Heart right ventricle (tissue), 16 donors: ENCODE measurements at regions not wholly inside any gene's neighbourhood (a gene's known extent, or its start where the extent isn't known, plus 50 kb on each side); places are given as distances from the start of the nearest gene placed in this dataset.

Source experiments
- ATAC-seq, 8 donors: fragments of 200-7000 bp; cut with Tn5 transposase; one replicate each; pipeline ENCODE4 v1.9.1; 2020; ENCODE audit warnings: mild to moderate bottlenecking in 8 of 8, moderate library complexity in 8 of 8, moderate number of reproducible peaks in 1 of 8
- DNase-seq, 2 donors: peaks; one replicate each; pipeline ENCODE4 v3.0.0-alpha.2; 2020
- H3K27ac ChIP-seq, 10 donors: fragments of 200-600 bp; sonication (generic) in 2 of 10; one replicate each; pipeline versions ENCODE4 v1.5.0 to v1.8.0; 2020 to 2022; ENCODE audit warnings: mild to moderate bottlenecking in 3 of 10
- H3K27me3 ChIP-seq, 7 donors: fragments of 200-600 bp; one replicate each; pipeline ENCODE4 v1.8.0; 2021 to 2022; ENCODE audit warnings: mild to moderate bottlenecking in 2 of 7
- H3K36me3 ChIP-seq, 9 donors: fragments of 200-600 bp; sonication (generic) in 1 of 9; one replicate each; pipeline versions ENCODE4 v1.5.0 to v1.8.0; 2020 to 2022; ENCODE audit warnings: mild to moderate bottlenecking in 2 of 9
- H3K4me1 ChIP-seq, 9 donors: fragments of 200-600 bp; sonication (generic) in 1 of 9; one replicate each; pipeline versions ENCODE4 v1.5.0 to v1.8.0; 2020 to 2022; ENCODE audit warnings: mild to moderate bottlenecking in 4 of 9
- H3K4me3 ChIP-seq, 10 donors: fragments of 200-600 bp; sonication (generic) in 2 of 10; one replicate each; pipeline versions ENCODE4 v1.5.0 to v1.8.0; 2020 to 2022; ENCODE audit warnings: mild to moderate bottlenecking in 7 of 10, moderate library complexity in 2 of 10
- H3K9me3 ChIP-seq, 11 donors: fragments of 200-600 bp in 10 of 11; sonication (generic) in 2 of 11; one replicate each; pipeline versions ENCODE4 v1.5.0 to v1.8.0; 2013 to 2022; ENCODE audit warnings: mild to moderate bottlenecking in 2 of 11, control low read depth in 1 of 11, moderate library complexity in 1 of 11
- WGBS, 2 donors: extraction: QIAGEN DNeasy Blood & Tissue Kit; methylation state at CpG; one replicate each; pipeline ENCODE4 v1.1.7; 2013; ENCODE audit warnings: inconsistent platforms in 1 of 2; 5-methylcytosine and 5-hydroxymethylcytosine counted together
- intact Hi-C, 10 donors: fragments of 100-400 bp; cut with DNase I; formaldehyde crosslinking; loops; one replicate each; pipeline versions ENCODE4 v1.11.1 to v1.14.2; 2022
- TF ChIP-seq, protein P1 (sequence below), 9 donors: fragments of 200-600 bp; sonication (generic) in 2 of 9; IDR thresholded peaks; one replicate each; pipeline versions ENCODE4 v1.5.0 to v1.8.0; 2021 to 2022; ENCODE audit warnings: antibody characterized with exemption in 9 of 9, mild to moderate bottlenecking in 5 of 9, moderate library complexity in 1 of 9
- donor health status: Arrhythmogenic right ventricular cardiomyopathy.
- donor health status: ischemic (EF 13 %, LVEDD 7.1; RV severe dilation, severe dysfunction).
- donor health status: healthy with polysubstance abuse.
- donor health status: DM: no; HTN: yes; CAD: no.
- donor health status: DM: no; HTN: no; CAD: no.
- donor health status: ischemic (EF 25% LVEDD 6.9; RV normal size, moderate dysfunction).
- donor health status: ischemic (EF 25% LVEDD 5.7; RV mildly dilated, moderate dysfunction).
- donor health status: healthy.
- donor health status: DM: yes; HTN: yes; CAD: no.
- donor health status: Ischemic cardiomyopathy.
- donor health status: ischemic (EF 35%, LVEDD 5.7; RV mildly dilated, moderate dysfunction).
- donor health status: nonischemic (EF 11% LVEDD 7.7; RV severe dilation, severe dysfunction).
- donor health status: DM: yes; HTN: yes; CAD: no.
- donor health status: PGD.
- donor health status: ischemic (EF 29% LVEDD 5.4; RV normal size, mild dysfunction).
- donor health status: nonischemic (EF 23%, LVEDD 6.1; RV moderate dilation, normal function).

DNA sequence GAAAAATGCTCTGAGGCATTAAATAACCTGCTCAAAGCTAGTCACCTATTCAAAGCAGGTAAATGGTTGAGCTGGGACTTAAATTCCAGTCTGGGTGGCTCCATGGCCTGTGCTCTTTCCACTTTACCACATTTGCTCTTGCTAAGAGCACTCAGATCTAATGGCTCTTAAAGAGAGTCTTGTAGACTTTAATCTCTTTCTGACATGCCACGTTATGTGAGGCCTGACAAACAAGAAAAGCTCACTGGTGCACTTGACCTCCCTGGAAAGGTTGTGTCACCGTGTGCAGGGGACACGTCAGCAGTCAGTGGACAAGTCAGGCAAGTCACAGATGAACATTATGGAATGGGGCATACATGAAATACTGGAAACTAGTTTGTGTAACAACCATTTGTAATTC, 129.9 kb upstream of the RPS23 start:
- TF ChIP-seq, protein P1, sequence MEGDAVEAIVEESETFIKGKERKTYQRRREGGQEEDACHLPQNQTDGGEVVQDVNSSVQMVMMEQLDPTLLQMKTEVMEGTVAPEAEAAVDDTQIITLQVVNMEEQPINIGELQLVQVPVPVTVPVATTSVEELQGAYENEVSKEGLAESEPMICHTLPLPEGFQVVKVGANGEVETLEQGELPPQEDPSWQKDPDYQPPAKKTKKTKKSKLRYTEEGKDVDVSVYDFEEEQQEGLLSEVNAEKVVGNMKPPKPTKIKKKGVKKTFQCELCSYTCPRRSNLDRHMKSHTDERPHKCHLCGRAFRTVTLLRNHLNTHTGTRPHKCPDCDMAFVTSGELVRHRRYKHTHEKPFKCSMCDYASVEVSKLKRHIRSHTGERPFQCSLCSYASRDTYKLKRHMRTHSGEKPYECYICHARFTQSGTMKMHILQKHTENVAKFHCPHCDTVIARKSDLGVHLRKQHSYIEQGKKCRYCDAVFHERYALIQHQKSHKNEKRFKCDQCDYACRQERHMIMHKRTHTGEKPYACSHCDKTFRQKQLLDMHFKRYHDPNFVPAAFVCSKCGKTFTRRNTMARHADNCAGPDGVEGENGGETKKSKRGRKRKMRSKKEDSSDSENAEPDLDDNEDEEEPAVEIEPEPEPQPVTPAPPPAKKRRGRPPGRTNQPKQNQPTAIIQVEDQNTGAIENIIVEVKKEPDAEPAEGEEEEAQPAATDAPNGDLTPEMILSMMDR (IDR thresholded peaks at IDR 0.05) = no peak
- no peaks in the 10 kb centered on the region for H3K27me3 ChIP-seq
- peaks cover 0 to 15% (median 9%) of the 10 kb centered on the region in 9 donors for H3K4me1 ChIP-seq
- no peak overlapping the region for H3K4me3 ChIP-seq
- peaks cover 0 to 21% (median 12%) of the 10 kb centered on the region in 11 donors for H3K9me3 ChIP-seq
- H3K36me3 ChIP-seq = no peaks in the 10 kb centered on the region
- ATAC-seq = no peak
- DNase-seq = no peak
- 63 to 70% methylated on average over 3 of the region's 3 CpGs for WGBS, 2 donors
- peak overlapping the region in 1 of 10 donors; percentile 72 for H3K27ac ChIP-seq
- intact Hi-C loops = loop anchor here in 1 of 10 donors (10.0 kb wide), 1 partner anchor 53 kb away; no protein-coding TSS in a partner anchor

- intact Hi-C loops = loop anchor here in 1 of 10 donors (10.0 kb wide), 1 partner anchor 51 kb away; no protein-coding TSS in a partner anchor
- Histone ChIP-seq H3K27me3 (no peaks in the 10 kb centered on the region), H3K27ac (peak overlapping the region in 5 of 10 donors; percentile 16 to 72 (median 45)), H3K4me3 (no peak overlapping the region), H3K9me3 (peaks cover 0 to 22% (median 12%) of the 10 kb centered on the region in 11 donors), H3K36me3 (no peaks in the 10 kb centered on the region), H3K4me1 (peaks cover 0 to 15% (median 9%) of the 10 kb centered on the region in 9 donors)
- 52 to 59% methylated on average over 13 of the region's 13 CpGs for WGBS, 2 donors
- TF ChIP-seq, protein P1 (IDR thresholded peaks at IDR 0.05) = no peak
- DNase-seq (peak in 1 of 2 donors; percentile 23), ATAC-seq (peak; percentile 23 to 90 (median 77))
These were observed 128.1 kb upstream of the RPS23 start for GRCh38 chr5:82406205-82406773.

DNA sequence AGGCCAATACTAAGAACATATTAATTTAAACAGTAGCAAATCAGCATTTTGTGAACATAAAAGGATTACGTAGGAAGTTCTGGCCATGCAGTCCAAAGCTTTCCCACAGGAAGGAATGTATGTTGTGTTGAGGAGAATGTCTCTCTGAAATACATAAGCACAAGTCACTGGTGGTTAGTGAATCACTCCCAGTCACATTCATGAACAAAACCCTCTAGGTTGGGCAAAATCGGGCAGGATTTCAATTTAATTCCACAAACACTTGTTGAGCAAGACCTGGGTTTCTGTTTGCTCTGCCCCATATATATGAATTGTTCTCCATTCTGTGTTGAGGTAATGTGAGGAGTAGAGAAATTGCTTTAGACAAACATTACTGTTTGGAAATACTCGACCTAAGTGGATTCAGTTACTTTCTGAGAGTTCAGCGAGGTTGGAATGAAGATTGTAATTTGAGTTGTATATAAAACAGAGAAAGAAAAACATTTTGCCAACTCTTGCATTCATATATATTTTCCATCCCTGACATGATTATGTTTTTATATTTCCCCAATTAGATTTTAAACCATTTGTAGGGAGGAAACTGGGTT, 127.6 kb upstream of the RPS23 start:
- WGBS, 2 donors = 89 to 94% methylated on average over 4 of the region's 4 CpGs
- TF ChIP-seq, protein P1 (IDR thresholded peaks at IDR 0.05) = no peak

GRCh38 chr5:82405161-82405560, 127.0 kb upstream of the RPS23 start:
- peak overlapping the region in 3 of 10 donors; percentile 7 to 72 (median 51) for H3K27ac ChIP-seq
- peaks cover 0 to 22% (median 12%) of the 10 kb centered on the region in 11 donors for H3K9me3 ChIP-seq
- ATAC-seq = no peak
- no peaks in the 10 kb centered on the region for H3K36me3 ChIP-seq
- DNase-seq = no peak
- intact Hi-C loops = loop anchor here in 1 of 10 donors (10.0 kb wide), 1 partner anchor 50 kb away; no protein-coding TSS in a partner anchor
- 52 to 73% methylated on average over 2 of the region's 2 CpGs for WGBS, 2 donors
- TF ChIP-seq, protein P1 (IDR thresholded peaks at IDR 0.05) = no peak
- H3K4me1 ChIP-seq = peaks cover 0 to 14% (median 8%) of the 10 kb centered on the region in 9 donors
- no peaks in the 10 kb centered on the region for H3K27me3 ChIP-seq
- no peak overlapping the region for H3K4me3 ChIP-seq

More for the DNA sequence above, 127.6 kb upstream of the RPS23 start:
- ATAC-seq (no peak), DNase-seq (no peak)
- Histone ChIP-seq H3K4me3 (no peak overlapping the region), H3K4me1 (peaks cover 0 to 15% (median 9%) of the 10 kb centered on the region in 9 donors), H3K9me3 (peaks cover 0 to 22% (median 12%) of the 10 kb centered on the region in 11 donors), H3K27me3 (no peaks in the 10 kb centered on the region), H3K36me3 (no peaks in the 10 kb centered on the region), H3K27ac (peak overlapping the region in 5 of 10 donors; percentile 7 to 72 (median 17))
- intact Hi-C loops = loop anchor here in 1 of 10 donors (10.0 kb wide), 1 partner anchor 51 kb away; no protein-coding TSS in a partner anchor
